ENCODE measurements at regions not wholly inside any gene's neighbourhood (a gene's known extent, or its start where the extent isn't known, plus 50 kb on each side); places are given as distances from the start of the nearest gene placed in this dataset.

DNA sequence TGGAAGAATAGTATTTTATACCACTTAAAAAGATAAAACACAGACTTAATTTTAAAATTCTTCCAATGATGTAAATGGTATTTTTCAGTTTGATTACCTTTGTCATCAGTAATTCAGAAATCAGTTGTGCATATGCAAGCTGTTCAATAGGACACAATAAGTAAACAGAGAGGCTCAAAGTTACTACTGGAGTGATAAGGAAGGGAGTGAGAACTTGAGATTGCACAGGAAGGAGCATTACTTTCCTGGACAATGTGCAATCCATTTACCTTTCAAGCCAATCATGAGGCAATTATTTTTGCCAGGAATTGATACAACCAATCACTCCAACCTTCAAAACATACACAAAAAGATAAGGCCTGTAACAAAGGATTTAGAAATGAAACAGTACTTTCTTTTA, 1024.3 kb downstream of the RAPGEF2 start:
- TF ChIP-seq, protein P1, sequence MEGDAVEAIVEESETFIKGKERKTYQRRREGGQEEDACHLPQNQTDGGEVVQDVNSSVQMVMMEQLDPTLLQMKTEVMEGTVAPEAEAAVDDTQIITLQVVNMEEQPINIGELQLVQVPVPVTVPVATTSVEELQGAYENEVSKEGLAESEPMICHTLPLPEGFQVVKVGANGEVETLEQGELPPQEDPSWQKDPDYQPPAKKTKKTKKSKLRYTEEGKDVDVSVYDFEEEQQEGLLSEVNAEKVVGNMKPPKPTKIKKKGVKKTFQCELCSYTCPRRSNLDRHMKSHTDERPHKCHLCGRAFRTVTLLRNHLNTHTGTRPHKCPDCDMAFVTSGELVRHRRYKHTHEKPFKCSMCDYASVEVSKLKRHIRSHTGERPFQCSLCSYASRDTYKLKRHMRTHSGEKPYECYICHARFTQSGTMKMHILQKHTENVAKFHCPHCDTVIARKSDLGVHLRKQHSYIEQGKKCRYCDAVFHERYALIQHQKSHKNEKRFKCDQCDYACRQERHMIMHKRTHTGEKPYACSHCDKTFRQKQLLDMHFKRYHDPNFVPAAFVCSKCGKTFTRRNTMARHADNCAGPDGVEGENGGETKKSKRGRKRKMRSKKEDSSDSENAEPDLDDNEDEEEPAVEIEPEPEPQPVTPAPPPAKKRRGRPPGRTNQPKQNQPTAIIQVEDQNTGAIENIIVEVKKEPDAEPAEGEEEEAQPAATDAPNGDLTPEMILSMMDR (conservative IDR thresholded peaks at IDR 0.05): no peak
- Mint-ChIP-seq H3K27ac (ENCODE audit: unreplicated experiment) (no peak overlapping the region), H3K4me3 (no peak overlapping the region)

DNA sequence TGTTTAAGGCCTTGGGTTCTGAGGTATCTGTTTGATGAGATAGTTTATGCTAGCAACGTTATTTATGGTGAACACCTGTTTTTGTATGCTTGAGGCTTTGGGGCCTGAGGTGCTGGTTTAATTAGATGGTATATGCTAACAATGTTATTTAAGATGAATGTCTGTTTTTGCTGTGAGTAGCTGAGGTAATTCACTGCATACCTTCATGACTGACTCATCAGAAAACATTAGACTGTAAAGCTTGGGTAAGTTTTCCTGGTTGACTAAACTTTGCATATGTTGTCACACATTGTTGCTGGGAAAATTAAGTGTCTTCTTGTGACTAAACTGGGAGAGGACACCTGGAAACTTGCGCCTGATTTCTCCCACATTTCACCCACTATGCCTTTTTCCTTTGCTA, 1026.6 kb downstream of the RAPGEF2 start:
- TF ChIP-seq, protein P1 (conservative IDR thresholded peaks at IDR 0.05): no peak
- Mint-ChIP-seq H3K9me3 (peaks cover 15% of the 10 kb centered on the region), H3K27me3 (ENCODE audit: low read depth) (no peaks in the 10 kb centered on the region), H3K4me3 (no peak overlapping the region), H3K27ac (ENCODE audit: unreplicated experiment) (no peak overlapping the region), H3K36me3 (ENCODE audit: low read depth) (peaks cover 4% of the 10 kb centered on the region), H3K4me1 (no peaks in the 10 kb centered on the region)
- DNase-seq (ENCODE audit: low read depth, low spot score): no peak

More for the DNA sequence above, 1024.3 kb downstream of the RAPGEF2 start:
- no peaks in the 10 kb centered on the region for H3K27me3 Mint-ChIP-seq (ENCODE audit: low read depth)
- DNase-seq (ENCODE audit: low read depth, low spot score): no peak
- H3K36me3 Mint-ChIP-seq (ENCODE audit: low read depth): peaks cover 4% of the 10 kb centered on the region
- H3K4me1 Mint-ChIP-seq: no peaks in the 10 kb centered on the region
- H3K9me3 Mint-ChIP-seq: peaks cover 7% of the 10 kb centered on the region

DNA sequence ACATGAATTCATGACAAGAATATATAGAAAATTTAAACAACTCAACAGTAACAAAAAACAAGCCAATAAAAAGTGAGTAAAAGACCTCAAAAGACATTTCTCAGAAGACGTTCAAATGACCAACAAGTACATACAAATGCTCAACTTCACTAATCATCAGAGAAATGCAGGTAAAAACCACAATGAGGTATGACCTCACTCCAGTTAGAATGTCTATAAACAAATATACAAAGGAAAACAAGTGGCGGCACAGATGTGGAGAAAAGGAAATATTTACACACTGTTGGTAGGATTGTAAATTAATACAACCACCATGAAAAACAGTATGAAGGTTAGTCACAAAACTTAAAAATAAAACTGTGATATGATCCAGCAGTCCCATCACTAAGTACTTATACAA, 1033.1 kb downstream of the RAPGEF2 start:
- Mint-ChIP-seq H3K4me3 (no peak overlapping the region), H3K4me1 (no peaks in the 10 kb centered on the region), H3K36me3 (ENCODE audit: low read depth) (no peaks in the 10 kb centered on the region), H3K27ac (ENCODE audit: unreplicated experiment) (no peak overlapping the region), H3K9me3 (peaks cover 14% of the 10 kb centered on the region), H3K27me3 (ENCODE audit: low read depth) (no peaks in the 10 kb centered on the region)
- no peak for DNase-seq (ENCODE audit: low read depth, low spot score)
- TF ChIP-seq, protein P1 (conservative IDR thresholded peaks at IDR 0.05): no peak

DNA sequence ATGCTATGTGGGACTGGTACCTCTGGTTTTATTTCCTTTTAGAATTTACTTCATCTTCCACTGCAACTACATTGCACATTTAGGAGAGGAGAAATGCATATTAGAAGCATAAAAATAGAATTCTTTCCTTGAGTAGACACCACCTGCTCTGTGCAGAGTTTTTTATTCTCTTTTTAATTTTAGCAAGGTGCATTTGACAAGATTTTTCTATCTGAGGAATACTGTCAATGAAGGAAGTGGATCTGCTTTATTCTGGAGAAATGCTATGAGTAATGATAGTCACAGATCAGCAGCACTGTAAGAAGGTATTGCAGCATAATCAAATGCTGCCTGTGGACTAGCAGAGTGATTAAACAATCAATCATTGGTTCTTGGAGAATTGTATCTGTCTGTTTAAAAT, 1038.3 kb downstream of the RAPGEF2 start:
- H3K27ac Mint-ChIP-seq (ENCODE audit: unreplicated experiment): no peak overlapping the region
- no peak for DNase-seq (ENCODE audit: low read depth, low spot score)
- H3K36me3 Mint-ChIP-seq (ENCODE audit: low read depth): no peaks in the 10 kb centered on the region
- no peak overlapping the region for H3K4me3 Mint-ChIP-seq
- H3K9me3 Mint-ChIP-seq: no peaks in the 10 kb centered on the region
- no peaks in the 10 kb centered on the region for H3K4me1 Mint-ChIP-seq
- no peaks in the 10 kb centered on the region for H3K27me3 Mint-ChIP-seq (ENCODE audit: low read depth)
- TF ChIP-seq, protein P1 (conservative IDR thresholded peaks at IDR 0.05): no peak

DNA sequence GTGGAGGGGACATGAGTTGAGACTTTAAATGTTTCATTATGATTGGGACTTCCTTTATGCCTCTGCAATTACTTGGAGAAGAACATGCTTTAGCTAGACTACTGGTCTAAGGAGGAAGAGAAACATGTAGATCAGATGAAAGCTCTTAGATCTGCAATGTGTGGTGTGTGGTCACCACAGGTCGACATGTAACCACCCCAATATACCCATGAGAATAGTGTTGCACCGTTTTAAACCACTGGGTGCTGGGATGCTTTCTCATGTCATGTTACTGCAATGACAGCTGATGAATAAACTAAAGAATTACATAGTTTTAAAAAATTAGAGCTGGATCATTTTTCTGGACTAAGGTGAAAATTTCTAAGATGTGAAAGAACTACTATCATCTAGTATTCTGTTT, 1039.7 kb downstream of the RAPGEF2 start:
- no peak overlapping the region for H3K4me3 Mint-ChIP-seq
- TF ChIP-seq, protein P1 (conservative IDR thresholded peaks at IDR 0.05): no peak
- no peaks in the 10 kb centered on the region for H3K4me1 Mint-ChIP-seq
- DNase-seq (ENCODE audit: low read depth, low spot score): no peak
- H3K27ac Mint-ChIP-seq (ENCODE audit: unreplicated experiment): no peak overlapping the region
- H3K36me3 Mint-ChIP-seq (ENCODE audit: low read depth): no peaks in the 10 kb centered on the region
- no peaks in the 10 kb centered on the region for H3K9me3 Mint-ChIP-seq
- H3K27me3 Mint-ChIP-seq (ENCODE audit: low read depth): no peaks in the 10 kb centered on the region

DNA sequence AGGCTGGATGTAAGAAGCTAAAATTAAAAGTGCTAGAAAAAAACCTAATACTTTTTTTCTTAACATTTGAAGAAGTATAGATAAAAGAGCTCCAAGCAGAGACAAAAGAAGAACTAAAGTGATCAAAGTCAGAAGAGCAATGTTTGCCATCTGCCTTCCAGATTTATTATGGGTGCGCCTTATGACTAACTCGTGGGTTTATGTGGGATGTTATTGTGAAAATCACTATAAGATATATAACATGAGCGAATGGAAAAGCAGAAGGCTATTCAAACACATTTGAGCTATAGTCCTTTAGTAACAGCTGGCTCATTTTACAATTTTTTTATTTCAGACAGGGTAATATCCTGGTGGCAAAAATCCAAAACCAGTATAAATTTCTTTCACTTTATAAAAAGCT, 1040.7 kb downstream of the RAPGEF2 start:
- Mint-ChIP-seq H3K4me1 (no peaks in the 10 kb centered on the region), H3K9me3 (no peaks in the 10 kb centered on the region), H3K36me3 (ENCODE audit: low read depth) (no peaks in the 10 kb centered on the region), H3K4me3 (no peak overlapping the region), H3K27me3 (ENCODE audit: low read depth) (no peaks in the 10 kb centered on the region), H3K27ac (ENCODE audit: unreplicated experiment) (no peak overlapping the region)
- no peak for DNase-seq (ENCODE audit: low read depth, low spot score)
- TF ChIP-seq, protein P1 (conservative IDR thresholded peaks at IDR 0.05): no peak

All from neural crest cell (in vitro differentiated cells).